GM21381 (cell line): ENCODE measurements at regions not wholly inside any gene's neighbourhood (a gene's known extent, or its start where the extent isn't known, plus 50 kb on each side); places are given as distances from the start of the nearest gene placed in this dataset.
"Not testable (repeated sequence)": the region's sequence is repeated elsewhere in the genome, so short reads cannot be mapped to it uniquely, and the experiment has no call there.

Source experiments
- ATAC-seq: cut with Tn5 transposase; IDR thresholded peaks from one replicate; pipeline ENCODE4 v1.9.1; 2021; ENCODE audit warnings: mild to moderate bottlenecking, moderate library complexity; ENCODE audit not compliant: unreplicated experiment

DNA sequence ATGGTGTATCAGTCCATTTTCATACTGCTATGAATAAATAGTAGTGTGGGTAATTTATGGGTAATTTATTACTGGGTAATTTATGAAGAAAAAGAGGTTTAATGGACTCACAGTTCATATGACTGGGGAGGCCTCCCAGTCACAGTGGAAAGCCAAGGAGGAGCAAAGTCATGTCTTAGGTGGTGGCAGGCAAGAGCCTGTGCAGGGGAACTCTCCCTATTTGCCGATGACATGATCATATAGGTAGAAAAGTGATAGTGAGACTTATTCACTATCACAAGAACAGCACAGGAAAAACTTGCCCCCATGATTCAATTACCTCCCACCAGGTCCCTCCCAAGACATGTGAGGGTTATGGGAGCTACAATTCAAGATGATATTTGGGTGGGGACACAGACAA is 1137.7 kb downstream of the UQCRFS1 start:
- no peak for ATAC-seq

DNA sequence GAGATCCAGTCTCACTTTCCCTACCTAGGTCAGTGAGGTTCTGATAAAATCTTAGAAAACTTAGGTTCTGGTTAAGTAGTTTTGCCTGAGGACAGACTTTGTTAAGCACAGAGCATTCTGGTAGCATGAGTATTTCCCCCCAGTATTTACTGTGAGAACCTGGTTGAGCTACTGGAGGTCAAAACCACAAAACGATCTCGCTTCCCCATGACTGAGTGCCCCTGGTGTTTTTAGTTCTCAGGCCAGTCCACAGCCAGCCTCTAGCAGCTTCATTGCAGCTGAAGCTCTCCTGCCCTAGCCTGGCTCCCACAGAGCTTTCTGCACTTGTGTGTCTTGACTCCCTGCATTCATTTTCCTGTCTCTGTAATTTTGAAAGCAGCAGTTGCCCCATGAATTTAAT is 1138.2 kb downstream of the UQCRFS1 start:
- ATAC-seq = no peak

DNA sequence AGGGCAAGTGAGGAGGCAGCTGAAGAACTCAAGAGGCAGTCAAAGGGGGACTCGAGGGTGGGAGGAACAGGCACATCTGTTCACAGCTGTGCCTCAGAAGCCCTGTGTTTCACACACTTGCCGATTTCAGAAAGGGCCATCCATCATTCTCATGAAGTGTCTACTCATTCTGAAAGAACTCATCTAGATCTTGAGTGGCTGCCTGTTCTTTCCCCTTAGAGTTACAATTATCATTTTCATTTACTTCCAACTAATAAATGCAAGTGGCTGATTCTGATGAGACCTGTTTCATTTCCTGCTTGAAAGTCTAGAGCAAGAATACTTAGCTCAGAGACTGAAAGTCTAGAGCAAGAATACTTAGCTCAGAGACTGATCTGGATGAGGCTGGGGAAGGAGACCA is 1145.1 kb downstream of the UQCRFS1 start:
- ATAC-seq = no peak

DNA sequence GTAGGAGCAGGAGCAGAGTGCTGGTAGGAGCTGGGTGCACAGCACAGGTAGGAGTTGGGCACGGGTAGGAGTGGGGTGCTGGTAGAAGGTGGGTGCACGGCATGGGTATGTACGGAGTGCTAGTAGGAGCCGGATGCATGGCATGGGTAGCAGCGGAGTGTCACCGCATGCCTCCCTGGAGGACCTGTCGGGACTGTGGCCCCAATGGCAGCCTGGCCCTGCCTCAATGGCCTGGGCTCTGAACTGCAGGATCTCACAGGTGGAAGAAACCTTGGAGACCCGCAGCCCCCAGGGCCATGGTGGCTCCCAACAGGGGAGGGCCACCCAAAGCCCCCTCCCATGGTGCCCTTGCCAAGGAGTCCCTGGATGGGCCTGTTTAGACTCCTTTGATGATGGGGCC is 1146.0 kb downstream of the UQCRFS1 start:
- no peak for ATAC-seq

DNA sequence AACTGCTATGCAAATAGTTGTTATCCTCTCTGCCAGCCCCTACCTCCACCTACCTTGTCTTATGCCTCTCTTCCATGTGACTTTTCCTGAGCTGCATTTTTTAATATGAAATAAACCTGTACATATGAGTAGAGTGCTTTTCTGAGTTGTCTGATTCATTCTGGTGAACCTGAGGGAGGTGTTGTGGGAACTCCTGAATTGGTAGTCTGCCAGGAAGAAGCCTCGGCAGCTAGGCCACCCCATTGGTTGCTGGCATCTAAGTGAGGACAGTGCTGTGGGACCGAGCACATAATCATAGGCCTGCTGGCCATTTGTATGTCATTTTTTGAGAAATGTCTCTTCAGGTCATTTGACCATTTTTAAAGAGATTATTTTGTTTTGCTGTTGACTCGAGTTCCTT is 1146.8 kb downstream of the UQCRFS1 start:
- ATAC-seq = no peak

DNA sequence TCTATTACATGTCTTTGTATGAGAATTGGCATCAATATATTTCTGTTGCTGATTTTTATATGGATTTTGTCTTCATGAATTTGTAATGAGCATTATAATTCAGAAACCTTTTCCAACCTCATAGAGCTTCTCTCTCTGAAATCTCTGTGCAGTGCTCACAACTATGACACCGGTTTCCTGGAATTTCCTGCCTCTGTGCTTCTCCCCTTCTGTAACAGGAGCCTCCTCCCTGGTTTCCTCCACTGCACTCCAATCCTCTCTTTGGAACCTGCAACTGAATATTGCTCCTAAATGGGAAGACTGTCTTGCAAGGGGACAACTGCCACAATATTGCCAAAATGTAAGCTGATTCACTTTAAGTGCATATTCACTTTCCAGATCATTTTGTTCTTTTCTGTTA is 1147.9 kb downstream of the UQCRFS1 start:
- no peak for ATAC-seq

DNA sequence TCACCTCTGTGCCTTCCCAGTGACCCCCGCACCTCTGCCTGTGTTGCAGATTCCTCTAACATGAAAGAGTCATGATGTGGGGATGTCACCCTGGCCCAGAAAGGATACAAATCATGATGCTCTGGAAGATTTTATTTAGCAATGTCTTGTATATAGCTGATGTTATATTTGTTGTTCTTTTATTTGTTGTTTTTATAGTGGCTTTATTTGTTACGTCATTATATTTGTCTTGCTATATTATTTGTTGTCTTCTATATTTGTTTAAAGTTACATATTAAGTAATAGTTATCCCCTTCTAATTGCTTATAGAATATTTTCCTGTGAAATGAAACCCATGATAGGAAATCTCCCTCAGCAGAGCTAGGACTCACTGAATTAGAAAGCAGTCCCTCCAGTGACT is 1149.2 kb downstream of the UQCRFS1 start:
- no peak for ATAC-seq

DNA sequence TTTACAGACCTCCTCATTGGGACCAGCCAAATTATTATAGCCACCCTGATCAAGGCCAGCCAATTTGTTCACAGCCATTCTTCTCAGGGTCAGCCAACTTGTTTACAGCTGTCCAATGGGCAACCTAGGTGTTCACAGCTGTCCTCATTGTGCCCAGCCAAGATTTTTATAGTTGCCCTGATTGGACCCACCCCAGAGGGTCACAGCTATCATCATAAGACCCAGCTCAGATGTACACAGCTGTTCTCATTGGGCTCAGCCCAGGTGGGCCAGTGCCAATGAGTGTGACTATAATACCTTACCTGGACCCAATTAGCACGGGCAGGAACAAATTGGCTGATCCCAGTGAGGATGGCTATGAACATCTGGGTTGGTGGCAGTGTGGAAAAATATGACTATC is 1151.8 kb downstream of the UQCRFS1 start:
- no peak for ATAC-seq

DNA sequence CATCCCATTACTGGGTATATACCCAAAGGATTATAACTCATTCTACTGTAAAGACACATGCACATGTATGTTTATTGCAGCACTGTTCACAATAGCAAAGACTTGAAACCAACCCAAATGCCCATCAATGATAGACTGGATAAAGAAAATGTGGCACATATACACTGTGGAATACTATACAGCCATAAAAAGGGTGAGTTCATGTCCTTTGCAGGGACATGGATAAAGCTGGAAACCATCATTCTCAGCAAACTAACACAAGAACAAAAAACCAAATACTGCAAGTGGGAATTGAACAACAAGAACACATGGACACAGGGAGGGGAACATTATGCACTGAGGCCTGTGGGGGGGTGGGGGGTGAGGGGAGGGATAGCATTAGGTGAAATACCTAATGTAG is 1155.9 kb downstream of the UQCRFS1 start:
- ATAC-seq = not testable (repeated sequence)

DNA sequence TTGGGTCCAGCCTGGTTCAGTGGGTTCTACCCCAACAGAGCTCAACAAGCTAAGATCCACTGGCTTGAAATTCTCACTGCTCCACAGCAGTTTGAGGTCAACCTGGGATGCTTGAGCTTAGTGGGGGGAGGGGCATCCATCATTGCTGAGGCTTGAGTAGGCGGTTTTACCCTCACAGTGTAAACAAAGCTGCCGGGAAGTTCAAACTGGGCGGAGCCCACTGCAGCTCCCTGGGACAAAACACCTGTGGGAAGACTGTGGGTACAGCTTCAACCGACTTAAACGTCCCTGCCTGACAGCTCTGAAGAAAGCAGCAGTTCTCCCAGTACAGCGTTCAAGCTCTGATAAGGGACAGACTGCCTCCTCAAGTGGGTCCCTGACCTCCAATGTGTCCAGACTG is 1161.9 kb downstream of the UQCRFS1 start:
- no peak for ATAC-seq

DNA sequence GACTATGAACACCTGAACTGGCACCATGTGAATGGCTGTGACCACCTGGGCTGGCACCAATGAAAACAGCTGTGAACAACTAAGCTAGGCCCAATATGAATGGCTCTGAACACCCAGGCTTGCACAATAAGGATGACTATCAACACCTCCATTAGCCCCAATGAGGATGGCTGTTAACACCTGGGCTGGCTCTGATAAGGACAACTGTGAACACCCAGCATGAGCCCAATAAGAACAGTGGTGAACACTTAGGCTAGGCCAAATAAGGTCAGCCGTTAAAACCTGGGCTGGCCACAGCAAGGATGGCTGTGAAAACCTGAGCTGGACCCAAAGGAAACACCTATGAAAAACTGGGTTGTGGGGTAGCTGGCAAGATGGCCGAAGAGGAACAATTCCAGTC is 1163.1 kb downstream of the UQCRFS1 start:
- ATAC-seq = no peak

DNA sequence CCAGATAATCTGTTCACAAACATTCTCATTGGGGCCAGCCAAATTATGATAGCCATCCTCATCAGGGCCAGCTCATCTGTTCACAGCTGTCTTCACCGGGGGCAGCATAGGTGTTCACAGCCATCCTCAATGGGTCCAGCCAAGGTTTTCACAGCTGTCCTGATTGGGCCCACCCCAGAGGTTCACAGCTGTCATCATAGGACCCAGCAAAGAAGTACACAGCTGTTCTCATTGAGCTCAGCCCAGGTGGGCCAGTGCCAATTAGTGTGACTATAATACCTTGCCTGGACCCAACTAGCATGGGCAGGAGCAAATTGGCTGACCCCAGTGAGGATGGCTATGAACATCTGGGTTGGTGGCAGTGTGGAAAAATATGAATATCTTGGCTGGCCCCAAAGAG is 1166.0 kb downstream of the UQCRFS1 start:
- no peak for ATAC-seq

DNA sequence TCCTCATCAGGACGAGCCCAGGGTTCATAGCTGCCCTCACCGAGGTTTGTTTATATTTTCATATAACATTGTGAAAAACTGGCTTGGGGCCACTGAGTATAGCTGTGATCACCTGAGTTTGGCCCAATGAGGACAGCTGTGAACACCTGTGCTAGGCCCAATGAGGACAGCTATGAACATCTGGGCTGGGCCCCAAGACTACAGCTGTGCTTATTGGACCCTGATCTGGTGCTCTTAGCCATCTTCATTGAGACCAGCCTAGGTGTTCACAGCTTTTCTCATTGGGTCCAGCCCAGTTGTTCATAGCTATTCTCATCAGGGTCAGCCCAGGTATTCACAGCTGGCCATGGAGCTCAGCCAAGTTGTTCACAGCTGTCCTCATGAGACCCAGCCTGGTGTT is 1167.3 kb downstream of the UQCRFS1 start:
- no peak for ATAC-seq

DNA sequence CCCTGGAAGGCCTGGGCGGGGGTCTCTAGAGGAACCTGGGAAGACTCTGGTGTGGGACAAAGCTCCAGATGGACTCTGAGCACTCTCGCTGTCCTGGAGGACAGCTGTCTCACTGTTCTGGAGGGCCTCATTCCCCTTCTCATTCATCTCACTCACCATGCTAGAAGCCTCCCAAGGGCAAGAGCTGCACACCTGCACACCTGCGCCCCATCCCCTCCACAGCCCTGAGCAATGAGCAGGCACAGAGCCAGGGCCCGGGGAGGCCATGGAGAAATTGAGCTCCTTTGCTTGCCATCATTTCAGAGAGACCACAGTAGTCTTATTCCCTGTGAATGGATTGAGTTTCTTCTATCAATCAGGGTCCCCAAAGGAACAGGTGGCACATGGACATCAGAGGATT is 1168.5 kb downstream of the UQCRFS1 start:
- ATAC-seq = no peak

DNA sequence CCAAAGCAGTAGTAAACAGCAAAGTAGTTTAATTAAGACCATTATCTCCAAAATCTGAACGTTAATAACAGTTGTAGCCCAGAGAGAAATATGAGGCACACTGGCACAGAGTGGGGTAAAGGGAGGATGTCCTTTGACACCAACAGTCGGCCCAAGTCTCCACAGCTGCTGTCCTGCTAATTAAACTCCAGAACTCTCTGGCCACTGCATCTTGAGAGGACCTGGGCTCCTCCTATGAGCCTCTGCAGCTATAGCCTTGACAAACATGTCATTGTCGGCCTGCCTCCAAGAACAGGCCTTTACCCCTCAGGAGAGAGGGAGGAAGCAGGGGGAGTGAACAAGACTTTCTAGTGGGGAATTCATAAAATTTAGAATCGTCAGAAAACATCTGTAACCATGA is 1170.4 kb downstream of the UQCRFS1 start:
- no peak for ATAC-seq

DNA sequence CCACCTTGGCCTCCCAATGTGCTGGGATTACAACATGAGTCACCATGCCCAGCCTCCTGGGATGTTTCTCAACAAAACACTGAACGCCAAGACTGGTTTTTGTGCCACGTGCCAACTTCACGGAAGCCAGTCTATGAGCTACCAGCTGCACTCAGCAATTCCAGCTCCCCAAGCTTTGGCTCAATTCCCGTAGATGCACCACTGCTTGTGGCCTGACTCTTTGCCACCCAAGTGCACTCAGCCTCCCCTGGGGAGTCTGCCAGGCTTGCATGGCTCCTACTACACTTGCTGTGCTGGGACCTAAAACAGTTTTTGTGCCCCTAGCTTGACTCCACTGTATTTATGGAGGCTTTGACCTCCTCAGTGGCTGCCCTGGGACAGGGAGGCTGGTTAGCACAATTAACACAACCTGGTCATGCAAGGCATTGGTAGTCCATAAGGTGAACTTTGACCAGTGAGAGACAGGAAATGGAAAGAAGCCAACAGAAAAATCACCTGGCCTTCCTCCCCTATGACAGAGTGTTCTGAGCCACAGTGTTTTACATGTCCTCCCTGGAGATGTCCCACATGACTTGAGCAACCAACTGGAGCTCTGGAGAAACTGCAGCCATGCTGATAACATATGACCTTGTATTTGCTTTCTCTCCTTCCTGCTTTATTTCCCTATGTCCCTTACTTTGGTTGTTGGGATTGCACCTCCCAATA is 1173.1 kb downstream of the UQCRFS1 start:
- no peak for ATAC-seq

DNA sequence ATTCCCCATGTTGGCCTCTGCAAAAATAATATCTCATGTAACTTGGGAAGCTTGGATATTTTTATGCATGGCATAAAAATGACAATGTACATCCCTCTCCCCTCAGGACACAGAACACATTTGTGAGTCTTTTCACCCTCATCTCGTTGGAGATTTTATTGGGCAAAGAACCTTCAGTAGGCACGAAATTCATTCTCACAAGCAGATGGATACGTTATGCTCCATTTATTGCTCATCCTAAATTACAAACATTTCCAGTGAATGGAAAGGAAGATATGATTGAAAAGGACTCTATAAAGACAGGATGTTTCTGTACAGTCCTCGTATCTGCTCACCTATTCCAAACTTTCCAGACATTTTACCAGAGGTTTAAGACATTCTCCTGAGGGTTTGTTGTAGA is 1175.8 kb downstream of the UQCRFS1 start:
- no peak for ATAC-seq

DNA sequence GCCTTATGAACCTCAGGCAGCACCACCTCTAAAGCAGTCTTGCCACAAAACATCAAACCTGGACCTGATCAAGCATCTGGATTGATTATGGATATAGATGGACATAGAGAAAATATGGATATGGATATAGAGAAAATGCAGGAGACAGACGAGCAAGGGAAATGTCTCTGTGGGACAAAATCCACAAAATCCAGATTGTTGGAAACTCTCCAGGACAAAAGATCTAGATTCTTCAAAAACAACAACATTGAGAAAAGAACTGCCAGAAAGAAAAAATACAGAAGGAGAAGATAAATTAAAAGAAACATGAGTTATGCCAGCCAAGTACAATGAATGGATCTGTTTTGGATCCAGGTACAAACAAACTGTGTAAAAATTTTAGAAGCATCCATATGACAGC is 1176.5 kb downstream of the UQCRFS1 start:
- ATAC-seq = no peak

DNA sequence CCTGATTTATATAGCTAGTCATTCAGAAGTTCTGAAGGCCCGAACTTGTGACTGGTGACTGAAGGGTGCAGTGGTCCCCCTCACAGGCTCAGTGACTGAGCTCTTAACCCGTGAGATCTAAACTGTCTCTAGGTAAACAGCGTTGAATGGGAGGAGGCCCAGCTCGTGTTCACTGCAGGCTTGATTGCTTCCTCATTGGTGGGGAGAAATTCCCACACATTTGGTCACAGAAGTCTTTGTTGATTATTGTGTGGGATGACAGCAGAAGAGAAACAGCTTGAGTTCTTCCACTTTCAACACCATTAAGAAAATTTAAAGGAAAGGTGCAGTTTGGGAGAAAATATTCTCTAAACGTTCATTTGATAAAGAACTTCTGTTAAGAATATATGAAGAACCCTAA is 1178.0 kb downstream of the UQCRFS1 start:
- ATAC-seq = no peak

DNA sequence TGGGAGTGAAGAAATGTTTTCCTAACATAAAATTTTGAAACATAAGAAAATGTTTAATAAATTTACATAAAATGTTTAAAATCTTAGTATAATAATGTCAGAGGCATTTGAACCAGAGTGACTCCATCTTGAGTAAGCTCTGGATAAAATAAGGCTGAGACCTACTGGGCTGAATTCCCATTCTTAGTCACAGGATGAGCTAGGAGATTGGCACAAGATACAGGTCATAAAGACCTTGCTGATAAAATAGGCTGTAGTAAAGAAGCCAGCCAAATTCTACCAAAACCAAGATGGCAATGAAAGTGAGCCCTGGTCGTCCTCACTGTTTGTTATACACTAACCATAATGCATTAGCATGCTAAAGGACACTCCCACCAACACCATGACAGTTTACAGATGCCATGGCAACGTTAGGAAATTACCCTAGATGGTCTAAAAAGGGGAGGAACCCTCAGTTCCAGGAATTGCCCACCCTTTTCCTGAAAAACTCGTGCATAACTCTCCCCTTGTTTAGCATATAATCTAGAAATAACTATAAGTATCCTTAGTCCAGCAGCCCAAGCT is 1184.0 kb downstream of the UQCRFS1 start:
- ATAC-seq = no peak

DNA sequence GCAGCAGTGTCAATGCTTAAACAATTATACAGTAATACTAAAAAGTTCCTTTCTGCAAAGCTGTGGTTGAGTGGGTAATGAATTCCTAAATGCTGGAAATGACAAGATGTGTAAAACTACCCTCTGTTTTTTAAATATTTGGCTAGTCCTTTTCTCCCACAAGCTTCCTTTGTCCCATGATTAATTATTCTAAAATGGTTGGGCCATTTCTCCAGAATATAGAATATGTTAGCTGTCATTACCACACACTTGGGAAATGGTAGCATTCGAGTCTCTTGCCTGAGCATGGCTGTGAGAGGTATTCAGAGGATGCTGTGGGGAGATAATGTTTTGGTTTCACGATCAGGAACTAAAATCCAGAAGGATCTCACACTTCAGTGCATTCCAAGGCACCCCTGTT is 1185.8 kb downstream of the UQCRFS1 start:
- no peak for ATAC-seq

DNA sequence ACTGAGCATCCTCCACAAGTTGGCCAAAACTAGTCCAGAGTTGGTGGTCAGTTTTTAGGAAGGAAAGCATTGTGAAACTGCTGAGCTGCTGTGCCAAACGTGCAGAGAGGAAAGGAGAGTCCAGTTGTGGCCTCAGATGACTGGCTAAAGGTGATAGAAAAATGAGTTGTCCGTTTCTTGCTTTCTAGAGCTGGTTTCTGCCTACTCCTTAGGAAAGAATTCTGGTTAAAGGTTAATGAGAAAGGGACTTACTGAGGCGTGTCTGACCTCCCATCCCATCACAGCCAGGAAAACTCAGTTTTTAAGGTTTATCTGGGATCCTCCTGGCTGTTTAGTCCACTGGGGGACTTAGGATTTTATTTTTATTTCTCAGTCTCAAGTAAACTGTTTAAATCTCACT is 1186.3 kb downstream of the UQCRFS1 start:
- no peak for ATAC-seq

DNA sequence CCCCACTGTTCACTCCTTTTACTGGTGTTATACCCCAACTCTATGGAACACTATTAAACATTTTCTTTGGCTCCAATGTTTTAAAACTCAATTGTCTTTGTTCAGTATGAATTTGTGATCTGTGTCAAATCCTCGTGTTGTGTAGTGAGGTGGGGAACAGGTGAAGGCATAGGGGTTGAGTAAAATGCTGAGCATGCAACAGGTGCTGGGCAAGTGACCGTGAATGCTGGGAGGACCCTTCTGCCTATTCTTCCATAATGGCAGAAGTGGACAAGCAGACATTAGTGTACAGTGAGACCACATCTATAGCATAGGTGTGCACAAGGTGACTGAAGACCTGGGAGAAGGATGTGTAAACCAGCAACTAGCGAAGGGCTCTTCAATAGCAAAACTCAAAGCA is 1188.0 kb downstream of the UQCRFS1 start:
- no peak for ATAC-seq
